ENCODE measurements at regions not wholly inside any gene's neighbourhood (a gene's known extent, or its start where the extent isn't known, plus 50 kb on each side); places are given as distances from the start of the nearest gene placed in this dataset.

GRCh38 chr15:66615846-66616245 is 50.0 kb upstream of the LCTL start:
- ATAC-seq = no peak
- CTCF ChIA-PET = interaction anchor here (1.5 to 3.9 kb wide), 2 partner anchors 9 to 237 kb away, joined by 3 to 17 read pairs; no protein-coding TSS in a partner anchor
- Histone ChIP-seq H3K9me2 (ENCODE audit: insufficient read depth) (no peaks in the 10 kb centered on the region), H4K20me1 (ENCODE audit: insufficient read depth) (no peaks in the 10 kb centered on the region), H3K9me3 (ENCODE audit: control insufficient read depth in 1 of 2, insufficient read depth in 1 of 2, low read depth in 1 of 2, low read length in 2 of 2) (no peaks in the 10 kb centered on the region), H3K79me2 (ENCODE audit: insufficient read depth, low read length) (no peaks in the 10 kb centered on the region), H3K36me3 (ENCODE audit: control insufficient read depth in 1 of 2, insufficient read depth in 2 of 2, low read length in 2 of 2) (no peaks in the 10 kb centered on the region), H3K9ac (ENCODE audit: low read length) (no peak overlapping the region), H3K27me3 (ENCODE audit: insufficient read depth, low read length) (no peaks in the 10 kb centered on the region), H3K4me1 (ENCODE audit: control insufficient read depth in 1 of 2, insufficient read depth in 2 of 2, low read length in 2 of 2) (peaks cover 6 to 25% of the 10 kb centered on the region in 2 experiments; a peak in 3 of 4 replicates), H3K4me3 (replicated peaks in 1 of 2; ENCODE audit: low read depth in 1 of 2, low read length in 2 of 2) (no peak overlapping the region), H3K4me2 (ENCODE audit: low read length) (no peak overlapping the region), H3K27ac (ENCODE audit: low read depth, low read length) (no peak overlapping the region), H2AFZ (ENCODE audit: low read depth, low read length, poor library complexity, severe bottlenecking) (no peak overlapping the region)
- RAD21 ChIA-PET (ENCODE audit: low non-redundant PET in 1 of 2, low total read pairs in 2 of 2, uncharacterized antibody in 2 of 2, unreplicated experiment in 2 of 2) = no interaction called here
- POLR2A ChIA-PET = no interaction called here
- no peak for DNase-seq (ENCODE audit: low read depth, low spot score)
- intact Hi-C loops (cut with micrococcal nuclease) = loop anchor here (5.0 kb wide), 1 partner anchor 236 kb away; no protein-coding TSS in a partner anchor
- BruUV-seq (replicated peaks) = no TSS peak
- TF ChIP-seq MAX (IDR thresholded peaks at IDR 0.05) (no peak), ZNF274 (IDR thresholded peaks at IDR 0.05; ENCODE audit: low read depth, low read length) (no peak), CBX3 (IDR thresholded peaks at IDR 0.05; ENCODE audit: low read depth) (no peak), EZH2phosphoT487 (IDR thresholded peaks at IDR 0.05; ENCODE audit: borderline replicate concordance) (no peak), SIN3A (IDR thresholded peaks at IDR 0.05; ENCODE audit: low read depth) (no peak), EGR1 (IDR thresholded peaks at IDR 0.05; ENCODE audit: low read depth) (no peak), FOSL1 (IDR thresholded peaks at IDR 0.05; ENCODE audit: low read depth) (no peak), CTCF (IDR thresholded peaks at IDR 0.05 in 2 of 3, conservative IDR thresholded peaks at IDR 0.05 in 1 of 3; ENCODE audit: borderline replicate concordance in 1 of 3, insufficient read depth in 1 of 3, low read depth in 2 of 3, low read length in 2 of 3) (no peak), ELF1 (IDR thresholded peaks at IDR 0.05; ENCODE audit: borderline replicate concordance, low read depth) (no peak), TCF7L2 (IDR thresholded peaks at IDR 0.05; ENCODE audit: borderline replicate concordance, extremely low read depth, insufficient read depth, insufficient read length) (no peak), CEBPB (IDR thresholded peaks at IDR 0.05; ENCODE audit: low read depth) (no peak), POLR2A (IDR thresholded peaks at IDR 0.05; ENCODE audit: borderline replicate concordance, extremely low read depth, insufficient read depth, insufficient read length) (no peak), YY1 (IDR thresholded peaks at IDR 0.05; ENCODE audit: extremely low read depth, insufficient replicate concordance, low read depth, low read length) (no peak), JUND (IDR thresholded peaks at IDR 0.05) (no peak)
